ENCODE measurements at regions not wholly inside any gene's neighbourhood (a gene's known extent, or its start where the extent isn't known, plus 50 kb on each side); places are given as distances from the start of the nearest gene placed in this dataset.

- TF ChIP-seq EP300 (IDR thresholded peaks at IDR 0.05; ENCODE audit: borderline replicate concordance in 1 of 2, low read depth in 1 of 2, low read length in 1 of 2) = no peak
- TF ChIP-seq YY1 (IDR thresholded peaks at IDR 0.05; ENCODE audit: low read depth) = no peak
- TF ChIP-seq TCF12 (IDR thresholded peaks at IDR 0.05) = no peak
- no peak for TF ChIP-seq CTCF (IDR thresholded peaks at IDR 0.05)
- no peak for TF ChIP-seq SIN3A (IDR thresholded peaks at IDR 0.05; ENCODE audit: borderline replicate concordance, low read depth, low read length)
- no peak for TF ChIP-seq REST (IDR thresholded peaks at IDR 0.05; ENCODE audit: low read depth, low read length)
- TF ChIP-seq RAD21 (IDR thresholded peaks at IDR 0.05; ENCODE audit: low read length) = peak; percentile 70
- TF ChIP-seq RFX5 (IDR thresholded peaks at IDR 0.05; ENCODE audit: low read length) = no peak
- TF ChIP-seq FOSL2 (IDR thresholded peaks at IDR 0.05; ENCODE audit: borderline replicate concordance, low read depth) = no peak
- no peak for TF ChIP-seq MAX (IDR thresholded peaks at IDR 0.05; ENCODE audit: low read depth)
These were observed 365.7 kb upstream of the CADM1 start for GRCh38 chr11:115869780-115870431.

All from SK-N-SH (cell line).